Cardiac fibroblast (primary cell): ENCODE measurements at regions not wholly inside any gene's neighbourhood (a gene's known extent, or its start where the extent isn't known, plus 50 kb on each side); places are given as distances from the start of the nearest gene placed in this dataset.

Source experiments
- DNase-seq, 2 donors: peaks; one replicate each; pipeline versions ENCODE4 v3.0.0 to v3.0.0-alpha.2; 2010; ENCODE audit warnings: low read depth in 2 of 2
- H3K4me3 ChIP-seq, 2 donors: replicated peaks in 1 of 2; 1 replicate in 1 of 2; 2 replicates in 1 of 2; pipeline ENCODE4 v1.5.1; 2011; ENCODE audit warnings: low read depth in 2 of 2, low read length in 2 of 2, mild to moderate bottlenecking in 2 of 2, moderate library complexity in 1 of 2
- TF ChIP-seq, protein P1 (sequence below): IDR thresholded peaks from one replicate; pipeline ENCODE4 v1.5.1; 2011; ENCODE audit warnings: low read depth, mild to moderate bottlenecking, low read length, inconsistent platforms

DNA sequence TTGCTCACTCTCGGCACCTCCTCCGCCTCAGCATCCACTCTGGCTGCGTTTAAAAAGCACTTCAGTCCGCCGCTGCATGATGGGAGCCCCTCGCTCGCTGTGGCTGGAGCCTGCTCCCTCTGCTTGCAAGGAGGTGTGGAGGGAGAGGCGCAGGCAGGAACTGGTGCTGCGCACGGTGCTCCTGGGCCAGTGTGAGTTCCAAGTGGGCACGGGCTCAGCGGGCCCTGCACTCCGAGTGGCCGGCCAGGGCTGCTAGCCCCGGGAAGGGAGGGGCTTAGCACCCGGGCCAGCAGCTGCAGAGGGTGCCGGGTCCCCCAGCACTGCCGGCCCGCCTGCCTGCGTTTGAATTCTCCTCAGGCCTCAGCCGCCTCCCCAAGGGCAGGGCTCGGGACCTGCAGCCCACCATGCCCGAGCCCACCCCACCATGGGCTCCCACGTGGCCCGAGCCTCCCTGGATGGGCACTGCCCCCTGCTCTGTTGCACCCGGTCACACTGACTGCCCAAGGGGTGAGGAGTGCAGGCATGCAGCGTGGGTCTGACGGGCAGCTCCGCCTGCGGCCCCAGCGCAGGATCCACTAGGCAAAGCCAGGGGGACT lies 1599.5 kb downstream of the NCAM2 start:
- no peak for DNase-seq
- H3K4me3 ChIP-seq: no peak overlapping the region
- TF ChIP-seq, protein P1, sequence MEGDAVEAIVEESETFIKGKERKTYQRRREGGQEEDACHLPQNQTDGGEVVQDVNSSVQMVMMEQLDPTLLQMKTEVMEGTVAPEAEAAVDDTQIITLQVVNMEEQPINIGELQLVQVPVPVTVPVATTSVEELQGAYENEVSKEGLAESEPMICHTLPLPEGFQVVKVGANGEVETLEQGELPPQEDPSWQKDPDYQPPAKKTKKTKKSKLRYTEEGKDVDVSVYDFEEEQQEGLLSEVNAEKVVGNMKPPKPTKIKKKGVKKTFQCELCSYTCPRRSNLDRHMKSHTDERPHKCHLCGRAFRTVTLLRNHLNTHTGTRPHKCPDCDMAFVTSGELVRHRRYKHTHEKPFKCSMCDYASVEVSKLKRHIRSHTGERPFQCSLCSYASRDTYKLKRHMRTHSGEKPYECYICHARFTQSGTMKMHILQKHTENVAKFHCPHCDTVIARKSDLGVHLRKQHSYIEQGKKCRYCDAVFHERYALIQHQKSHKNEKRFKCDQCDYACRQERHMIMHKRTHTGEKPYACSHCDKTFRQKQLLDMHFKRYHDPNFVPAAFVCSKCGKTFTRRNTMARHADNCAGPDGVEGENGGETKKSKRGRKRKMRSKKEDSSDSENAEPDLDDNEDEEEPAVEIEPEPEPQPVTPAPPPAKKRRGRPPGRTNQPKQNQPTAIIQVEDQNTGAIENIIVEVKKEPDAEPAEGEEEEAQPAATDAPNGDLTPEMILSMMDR: no peak

DNA sequence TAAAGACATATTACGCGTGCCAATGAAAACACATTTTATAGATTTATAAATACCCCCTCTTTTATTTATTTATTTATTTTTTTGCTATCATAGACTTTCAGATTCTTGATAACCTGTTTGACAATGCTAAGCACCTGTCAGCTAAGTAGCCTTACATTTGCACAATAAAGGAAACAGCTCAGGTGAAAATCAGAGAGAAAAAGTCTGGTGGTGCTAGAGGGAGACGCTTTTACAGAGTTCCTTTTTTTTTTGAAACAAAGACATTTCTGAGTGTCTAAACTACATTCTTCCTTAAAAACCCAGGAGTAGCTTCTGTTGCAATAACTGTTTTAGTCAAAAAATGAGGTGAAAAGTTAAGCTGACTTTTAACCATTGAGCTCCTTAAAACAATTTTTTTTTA lies 1611.6 kb downstream of the NCAM2 start:
- no peak overlapping the region for H3K4me3 ChIP-seq
- no peak for DNase-seq
- TF ChIP-seq, protein P1: no peak

DNA sequence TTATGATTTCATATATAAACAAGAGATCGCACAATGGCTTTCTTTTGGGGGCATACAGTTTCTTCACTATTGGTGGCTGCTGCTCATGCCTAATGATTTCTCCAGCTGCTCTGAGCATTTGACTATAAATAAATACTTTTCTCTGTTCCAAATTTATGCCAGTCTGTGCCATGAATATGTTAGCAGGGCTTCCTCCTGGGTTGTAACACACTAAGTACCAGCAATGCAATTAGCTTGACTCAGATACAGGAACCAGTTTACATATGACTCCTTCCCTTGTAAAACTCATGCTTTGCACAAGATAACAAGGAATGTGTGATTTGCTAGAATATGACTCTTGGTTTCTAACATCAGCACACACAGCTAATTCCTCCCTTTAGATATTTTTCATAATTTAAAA lies 1629.7 kb downstream of the NCAM2 start:
- TF ChIP-seq, protein P1: no peak
- H3K4me3 ChIP-seq: no peak overlapping the region
- DNase-seq: no peak

DNA sequence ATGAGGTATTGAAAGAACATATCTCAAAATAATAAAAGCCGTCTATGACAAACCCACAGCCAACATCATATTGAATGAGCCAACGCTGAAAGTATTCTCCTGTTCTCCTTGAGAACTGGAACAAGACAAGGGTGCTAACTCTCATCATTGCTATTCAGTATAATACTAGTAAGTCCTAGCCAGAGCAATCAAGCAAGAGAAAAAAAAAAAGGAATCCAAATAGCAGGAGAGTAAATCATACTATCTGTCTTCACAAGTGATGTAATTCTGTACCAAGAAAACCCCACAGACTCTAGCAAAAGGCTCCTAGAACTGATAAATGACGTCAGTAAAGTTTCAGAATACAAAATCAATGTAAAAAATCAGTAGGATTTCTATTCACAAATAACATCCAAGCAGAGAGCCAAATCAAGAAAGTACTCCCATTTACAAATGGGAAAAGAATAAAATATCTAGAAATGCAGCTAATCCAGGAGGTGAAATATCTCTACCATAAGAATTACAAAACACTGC lies 1632.8 kb downstream of the NCAM2 start:
- no peak overlapping the region for H3K4me3 ChIP-seq
- TF ChIP-seq, protein P1: no peak
- DNase-seq: no peak

DNA sequence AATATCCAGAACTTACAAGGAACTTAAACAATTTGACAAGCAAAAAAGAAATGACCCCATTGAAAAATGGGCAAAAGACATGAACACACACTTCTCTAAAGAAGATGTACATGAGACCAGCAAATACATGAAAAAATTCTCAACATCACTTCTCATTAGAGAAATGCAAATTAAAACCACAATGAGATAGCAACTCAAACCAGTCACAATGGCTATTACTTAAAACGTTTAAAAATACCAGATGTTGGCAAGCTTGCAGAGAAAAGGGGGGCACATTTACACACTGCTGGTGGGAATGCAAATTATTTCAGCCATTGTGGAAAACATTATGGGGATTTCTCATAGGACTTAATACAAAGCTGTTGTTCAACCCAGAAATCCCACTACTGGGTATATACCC lies 1634.0 kb downstream of the NCAM2 start:
- TF ChIP-seq, protein P1: no peak
- no peak for DNase-seq
- H3K4me3 ChIP-seq: no peak overlapping the region

- TF ChIP-seq, protein P1: no peak
- H3K4me3 ChIP-seq: no peak overlapping the region
- DNase-seq: no peak
These were observed 1651.0 kb downstream of the NCAM2 start for GRCh38 chr21:22649246-22649645.

DNA sequence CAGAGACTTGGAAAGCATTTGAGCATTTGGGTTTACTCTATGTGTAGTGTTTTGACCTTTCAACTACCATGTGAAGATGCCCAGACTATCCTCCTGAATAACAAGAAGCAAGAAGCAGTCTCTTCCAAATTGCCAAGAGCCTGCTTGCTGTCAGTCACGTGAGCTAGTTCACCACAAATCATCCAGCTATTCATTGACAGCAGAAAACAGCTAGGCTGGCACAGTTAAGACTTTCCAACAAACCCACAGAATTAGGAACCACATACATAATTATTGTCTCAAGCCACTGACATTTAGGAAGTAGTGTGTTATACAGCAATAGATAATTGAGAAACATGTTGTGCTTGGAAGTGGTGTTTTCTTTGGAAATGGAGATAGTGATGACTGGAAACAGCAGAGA lies 1652.0 kb downstream of the NCAM2 start:
- DNase-seq: no peak
- TF ChIP-seq, protein P1: no peak
- H3K4me3 ChIP-seq: no peak overlapping the region
